ENCODE measurements at regions not wholly inside any gene's neighbourhood (a gene's known extent, or its start where the extent isn't known, plus 50 kb on each side); places are given as distances from the start of the nearest gene placed in this dataset.
A peak's percentile ranks its signal among the peaks of the same experiment; 100 is the strongest.

GRCh38 chr11:95545116-95545875, 244.3 kb downstream of the FAM76B start:
- Histone ChIP-seq H2BK12ac (ENCODE audit: insufficient read length, low read depth, low read length) (no peak overlapping the region), H2AK5ac (ENCODE audit: insufficient read length, low read length) (no peak overlapping the region), H3T11ph (ENCODE audit: low read length) (no peak overlapping the region), H2BK20ac (ENCODE audit: low read depth, low read length, poor library complexity, severe bottlenecking) (no peak overlapping the region), H3K23me2 (ENCODE audit: insufficient read length, low read depth, low read length, poor library complexity, severe bottlenecking) (no peaks in the 10 kb centered on the region), H2BK5ac (ENCODE audit: insufficient read length, low read length) (no peak overlapping the region), H2BK15ac (ENCODE audit: low read depth, low read length) (no peak overlapping the region), H3K79me2 (ENCODE audit: insufficient read depth, low read length) (no peaks in the 10 kb centered on the region), H3K4me2 (ENCODE audit: insufficient read depth, insufficient read length, low read length) (no peak overlapping the region), H4K91ac (ENCODE audit: insufficient read length, low read depth, low read length) (no peak overlapping the region), H2BK120ac (ENCODE audit: low read depth, low read length, poor library complexity, severe bottlenecking) (no peak overlapping the region), H3K14ac (ENCODE audit: insufficient read depth, low read length) (no peak overlapping the region), H4K20me1 (ENCODE audit: control insufficient read depth, insufficient read depth, insufficient read length) (no peaks in the 10 kb centered on the region), H3K18ac (ENCODE audit: insufficient read length, low read depth, low read length) (no peak overlapping the region), H4K8ac (replicated peaks; ENCODE audit: insufficient read length, low read depth, low read length) (no peak overlapping the region), H3K9me3 (ENCODE audit: control insufficient read depth, low read depth, low read length) (no peaks in the 10 kb centered on the region), H3K27ac (ENCODE audit: insufficient read length, low read depth, low read length) (no peak overlapping the region), H3K27me3 (ENCODE audit: insufficient read depth, low read length) (no peaks in the 10 kb centered on the region), H3K9ac (ENCODE audit: extremely low read depth, insufficient read length, low read length) (no peak overlapping the region), H3K4ac (ENCODE audit: low read depth, low read length) (no peak overlapping the region), H3K23ac (ENCODE audit: insufficient read length, low read depth, low read length) (no peak overlapping the region), H2AFZ (ENCODE audit: low read length) (no peak overlapping the region), H3K79me1 (ENCODE audit: insufficient read depth, low read depth, low read length, poor library complexity, severe bottlenecking) (no peaks in the 10 kb centered on the region), H3K56ac (ENCODE audit: insufficient read length, low read depth, low read length) (no peak overlapping the region), H3K4me1 (ENCODE audit: insufficient read depth, low read length) (no peaks in the 10 kb centered on the region), H4K5ac (ENCODE audit: insufficient read length, low read depth, low read length) (no peak overlapping the region)
- no peak for DNase-seq
- WGBS (ENCODE audit: extremely low coverage, insufficient read length, low lambda C conversion rate), result no CpG with 5 or more reads among the region's 9 CpGs
- TF ChIP-seq CTCF (conservative IDR thresholded peaks at IDR 0.05), result peak; percentile 44; the same call in 2 of the 3 replicates
- no peak overlapping the region for H3K27ac Mint-ChIP-seq
- no peak overlapping the region for H3K4me3 Mint-ChIP-seq
- no peaks in the 10 kb centered on the region for H3K4me1 Mint-ChIP-seq
- no peaks in the 10 kb centered on the region; the same call in 1 of the 2 replicates for H3K27me3 Mint-ChIP-seq (ENCODE audit: low read depth)
- H3K9me3 Mint-ChIP-seq, result no peaks in the 10 kb centered on the region
- H3K36me3 Mint-ChIP-seq (ENCODE audit: insufficient read depth in 1 of 3, low read depth in 3 of 3), result peaks cover 0 to 1% (median 0%) of the 10 kb centered on the region in 3 experiments; a peak in 1 of 7 replicates
